ENCODE measurements at regions not wholly inside any gene's neighbourhood (a gene's known extent, or its start where the extent isn't known, plus 50 kb on each side); places are given as distances from the start of the nearest gene placed in this dataset.

GRCh38 chr14:38105106-38105702, 102.5 kb upstream of the SSTR1 start:
- no peak for DNase-seq
- H3K4me1 ChIP-seq = no peaks in the 10 kb centered on the region
- H3K9me3 ChIP-seq = peaks cover 5% of the 10 kb centered on the region
- no peak for ATAC-seq
- no peaks in the 10 kb centered on the region for H3K36me3 ChIP-seq
- no peak for TF ChIP-seq CTCF (IDR thresholded peaks at IDR 0.05)
- intact Hi-C loops (cut with DNase I) = no loop called here
- H3K27ac ChIP-seq = no peak overlapping the region
- H3K27me3 ChIP-seq = no peaks in the 10 kb centered on the region
- no peak overlapping the region for H3K4me3 ChIP-seq

GRCh38 chr14:38107216-38107631, 100.5 kb upstream of the SSTR1 start:
- TF ChIP-seq CTCF (IDR thresholded peaks at IDR 0.05) = no peak
- no peak for ATAC-seq
- no peak overlapping the region for H3K27ac ChIP-seq
- H3K4me3 ChIP-seq = no peak overlapping the region
- DNase-seq = no peak
- intact Hi-C loops (cut with DNase I) = no loop called here
- H3K36me3 ChIP-seq = no peaks in the 10 kb centered on the region
- no peaks in the 10 kb centered on the region for H3K27me3 ChIP-seq
- no peaks in the 10 kb centered on the region for H3K4me1 ChIP-seq
- H3K9me3 ChIP-seq = no peaks in the 10 kb centered on the region

GRCh38 chr14:38108681-38109080, 99.0 kb upstream of the SSTR1 start:
- no peaks in the 10 kb centered on the region for H3K27me3 ChIP-seq
- no peak for ATAC-seq
- DNase-seq = no peak
- H3K27ac ChIP-seq = no peak overlapping the region
- no peaks in the 10 kb centered on the region for H3K4me1 ChIP-seq
- TF ChIP-seq CTCF (IDR thresholded peaks at IDR 0.05) = no peak
- H3K9me3 ChIP-seq = no peaks in the 10 kb centered on the region
- H3K36me3 ChIP-seq = no peaks in the 10 kb centered on the region
- intact Hi-C loops (cut with DNase I) = no loop called here
- no peak overlapping the region for H3K4me3 ChIP-seq

GRCh38 chr14:38110258-38110657, 97.4 kb upstream of the SSTR1 start:
- DNase-seq (no peak), ATAC-seq (no peak)
- Histone ChIP-seq H3K4me1 (no peaks in the 10 kb centered on the region), H3K36me3 (no peaks in the 10 kb centered on the region), H3K9me3 (no peaks in the 10 kb centered on the region), H3K27ac (no peak overlapping the region), H3K27me3 (no peaks in the 10 kb centered on the region), H3K4me3 (no peak overlapping the region)
- intact Hi-C loops (cut with DNase I) = no loop called here
- no peak for TF ChIP-seq CTCF (IDR thresholded peaks at IDR 0.05)

GRCh38 chr14:38111046-38111445, 96.7 kb upstream of the SSTR1 start:
- no peaks in the 10 kb centered on the region for H3K36me3 ChIP-seq
- ATAC-seq = no peak
- no peaks in the 10 kb centered on the region for H3K4me1 ChIP-seq
- intact Hi-C loops (cut with DNase I) = no loop called here
- no peak for TF ChIP-seq CTCF (IDR thresholded peaks at IDR 0.05)
- no peak overlapping the region for H3K27ac ChIP-seq
- no peak for DNase-seq
- no peaks in the 10 kb centered on the region for H3K9me3 ChIP-seq
- no peak overlapping the region for H3K4me3 ChIP-seq
- no peaks in the 10 kb centered on the region for H3K27me3 ChIP-seq

GRCh38 chr14:38113546-38113945, 94.2 kb upstream of the SSTR1 start:
- no peaks in the 10 kb centered on the region for H3K27me3 ChIP-seq
- DNase-seq (no peak), ATAC-seq (no peak)
- TF ChIP-seq CTCF (IDR thresholded peaks at IDR 0.05) = no peak
- H3K27ac ChIP-seq = no peak overlapping the region
- no peaks in the 10 kb centered on the region for H3K36me3 ChIP-seq
- H3K9me3 ChIP-seq = no peaks in the 10 kb centered on the region
- H3K4me3 ChIP-seq = no peak overlapping the region
- no peaks in the 10 kb centered on the region for H3K4me1 ChIP-seq
- intact Hi-C loops (cut with DNase I) = no loop called here

Measured in upper lobe of right lung (tissue), 1 donor.